HG02759 (cell line): ENCODE measurements at regions not wholly inside any gene's neighbourhood (a gene's known extent, or its start where the extent isn't known, plus 50 kb on each side); places are given as distances from the start of the nearest gene placed in this dataset.
"Not testable (repeated sequence)": the region's sequence is repeated elsewhere in the genome, so short reads cannot be mapped to it uniquely, and the experiment has no call there.

Experiments
- ATAC-seq: cut with Tn5 transposase; IDR thresholded peaks from one replicate; pipeline ENCODE4 v1.9.1; 2021; ENCODE audit warnings: mild to moderate bottlenecking, moderate library complexity; ENCODE audit not compliant: unreplicated experiment

DNA sequence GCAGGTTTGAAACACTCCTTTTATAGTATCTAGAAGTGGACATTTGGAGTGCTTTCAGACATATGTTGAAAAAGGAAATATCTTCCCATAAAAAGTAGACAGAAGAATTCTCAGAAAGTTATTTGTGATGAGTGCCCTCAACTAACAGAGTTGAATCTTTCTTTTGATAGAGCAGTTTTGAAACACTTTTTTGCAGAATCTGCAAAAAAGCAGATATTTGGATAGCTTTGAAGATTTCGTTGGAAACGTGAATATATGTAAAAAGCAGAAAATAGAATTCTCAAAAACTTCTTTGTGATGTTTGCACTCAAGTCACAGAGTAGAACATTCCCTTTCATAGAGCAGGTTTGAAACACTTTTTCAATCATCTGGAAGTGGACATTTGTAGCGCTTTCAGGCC is 676.4 kb upstream of the ZNF337 start:
- ATAC-seq: not testable (repeated sequence)

GRCh38 chr20:26354511-26354910 is 657.9 kb upstream of the ZNF337 start:
- ATAC-seq: no peak

DNA sequence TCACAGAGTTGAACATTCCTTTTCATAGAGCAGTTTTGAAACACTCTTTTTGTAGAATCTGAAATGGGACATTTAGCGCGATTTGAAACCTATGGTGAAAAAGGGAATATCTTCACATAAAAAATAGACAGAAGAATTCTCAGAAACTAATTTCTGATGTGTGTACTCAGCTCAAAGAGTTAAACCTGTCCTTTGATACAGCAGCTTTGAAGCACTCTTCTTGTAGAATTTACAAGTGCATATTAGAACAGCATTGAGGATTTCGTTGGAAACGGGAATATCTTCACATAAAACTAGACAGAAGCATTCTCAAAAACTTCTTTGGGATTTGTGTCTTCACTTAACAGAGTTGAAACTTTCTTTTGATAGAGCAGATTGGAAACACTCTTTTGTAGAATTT is 650.7 kb upstream of the ZNF337 start:
- ATAC-seq: no peak

- not testable (repeated sequence) for ATAC-seq
Measured at GRCh38 chr20:26340460-26341065, 643.9 kb upstream of the ZNF337 start.

GRCh38 chr20:26324177-26324576 is 627.5 kb upstream of the ZNF337 start:
- ATAC-seq: no peak

GRCh38 chr20:26315054-26315453 is 618.4 kb upstream of the ZNF337 start:
- no peak for ATAC-seq

DNA sequence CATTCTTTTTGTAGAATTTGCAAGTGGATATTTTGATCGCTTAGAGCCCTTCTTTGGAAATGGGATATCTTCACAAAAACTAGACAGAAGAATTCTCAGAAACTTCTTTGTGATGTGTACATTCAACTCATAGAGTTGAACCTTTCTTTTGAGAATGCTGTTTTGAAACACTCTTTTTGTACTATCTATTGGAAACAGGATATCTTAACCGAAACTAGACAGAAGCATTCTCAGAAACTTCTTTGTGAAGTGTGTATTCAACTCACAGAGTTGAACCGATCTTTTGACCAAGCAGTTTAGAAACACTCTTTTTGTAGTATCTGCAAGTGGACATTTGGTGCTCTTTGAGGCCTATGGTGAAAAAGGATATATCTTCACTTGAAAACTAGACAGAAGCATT is 613.1 kb upstream of the ZNF337 start:
- not testable (repeated sequence) for ATAC-seq

DNA sequence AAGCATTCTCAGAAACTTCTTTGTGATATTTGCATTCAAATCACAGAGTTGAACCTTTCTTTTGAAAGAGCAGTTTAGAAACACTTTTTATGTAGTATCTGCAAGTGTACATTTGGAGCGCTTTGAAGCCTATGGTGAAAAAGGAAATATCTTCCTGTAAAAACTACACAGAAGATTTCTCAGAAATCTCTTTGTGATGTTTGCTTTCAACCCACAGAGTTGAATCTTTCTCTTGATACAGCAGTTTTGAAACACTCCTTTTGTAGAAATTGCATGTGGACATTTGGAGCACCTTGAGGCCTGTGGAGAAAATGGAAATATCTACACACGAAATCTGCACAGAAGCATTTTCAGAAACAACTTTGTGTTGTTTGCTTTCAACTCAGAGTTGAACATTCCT is 612.3 kb upstream of the ZNF337 start:
- ATAC-seq: no peak

DNA sequence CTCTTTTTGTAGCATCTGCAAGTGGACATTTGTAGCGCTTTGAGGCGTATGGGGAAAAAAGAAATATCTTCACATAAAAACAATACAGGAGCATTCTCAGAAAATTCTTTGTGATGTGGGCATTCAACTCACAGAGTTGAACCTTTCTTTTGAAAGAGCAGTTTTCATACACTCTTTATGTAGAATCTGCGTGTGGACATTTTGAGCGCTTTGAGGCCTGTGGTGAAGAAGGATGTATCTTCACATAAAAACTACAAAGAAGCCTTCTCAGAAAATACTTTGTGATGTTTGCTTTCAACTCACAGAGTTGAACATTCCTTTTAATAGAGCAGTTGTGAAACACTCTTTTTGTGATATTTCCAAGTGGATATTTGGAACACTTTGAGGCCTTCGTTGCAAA is 598.4 kb upstream of the ZNF337 start:
- no peak for ATAC-seq

GRCh38 chr20:26288379-26289061 is 591.9 kb upstream of the ZNF337 start:
- not testable (repeated sequence) for ATAC-seq

DNA sequence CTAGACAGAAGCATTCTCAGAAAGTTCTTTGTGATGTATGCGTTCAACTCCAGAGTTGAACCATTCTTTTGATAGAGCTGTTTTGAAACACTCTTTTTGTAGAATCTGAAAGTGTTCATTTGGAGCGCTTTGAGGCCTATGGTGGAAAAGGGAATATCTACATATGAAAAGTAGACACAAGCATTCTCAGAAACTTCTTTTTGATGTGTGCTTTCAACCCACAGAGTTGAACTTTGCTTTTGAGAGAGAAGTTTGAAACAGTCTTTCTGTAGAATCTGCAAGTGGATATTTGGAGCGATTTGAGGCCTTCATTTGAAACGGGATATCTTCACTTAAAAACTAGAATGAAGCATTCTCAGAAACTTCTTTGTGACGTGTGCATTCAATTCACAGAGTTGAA is 582.6 kb upstream of the ZNF337 start:
- no peak for ATAC-seq

- no peak for ATAC-seq
Measured at GRCh38 chr20:26277339-26277738, 580.7 kb upstream of the ZNF337 start.

DNA sequence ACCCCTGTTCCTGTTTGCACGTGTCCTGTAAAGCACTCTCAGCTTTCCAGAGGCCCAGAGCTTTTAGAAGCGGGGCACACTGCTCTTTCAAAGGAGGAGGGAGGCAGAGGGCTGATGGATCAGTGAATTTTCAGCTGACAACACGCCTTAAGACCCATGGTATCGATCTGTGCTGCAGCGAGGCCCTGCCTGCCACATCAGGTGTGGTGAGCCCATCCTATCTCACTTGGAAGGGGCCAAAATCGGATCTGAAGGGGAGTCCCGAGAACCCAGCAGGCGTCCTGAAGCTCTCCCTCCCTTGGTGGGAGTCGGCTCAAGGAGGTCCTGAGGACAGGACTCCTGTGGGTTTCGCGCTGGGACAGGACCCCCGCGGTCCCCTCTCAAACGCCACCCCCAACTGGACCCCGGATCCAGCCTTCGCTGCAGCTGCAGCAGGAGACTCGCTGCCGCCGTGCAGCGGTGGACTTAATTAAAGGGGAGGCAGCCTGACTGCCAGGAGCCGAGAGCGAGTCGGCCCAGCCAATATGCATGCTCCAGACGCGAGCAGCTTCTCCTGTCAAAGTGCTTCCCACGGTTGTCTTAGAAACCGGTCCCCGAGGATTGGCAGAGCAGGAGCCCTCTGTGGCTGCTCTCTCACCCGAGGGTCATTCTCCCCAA is 580.0 kb upstream of the ZNF337 start:
- ATAC-seq: no peak

DNA sequence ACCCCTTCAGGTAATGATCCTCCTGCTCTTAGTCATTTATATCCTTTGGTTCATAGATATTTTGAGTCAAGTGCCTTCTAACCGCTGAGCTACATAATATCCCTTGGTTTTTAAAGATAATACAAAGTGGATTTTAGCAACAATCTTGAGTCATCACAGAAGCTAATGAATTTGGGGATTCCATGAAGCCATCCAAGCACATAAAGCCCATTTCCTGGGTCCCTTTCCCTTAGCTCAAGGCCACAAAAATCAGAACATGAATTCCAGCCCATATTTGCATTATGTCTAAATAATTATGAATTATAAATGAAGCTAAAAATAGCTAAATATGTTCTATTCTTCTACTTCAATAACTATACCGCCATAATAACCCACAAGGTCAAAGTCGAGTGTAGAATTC is 572.1 kb upstream of the ZNF337 start:
- ATAC-seq: not testable (repeated sequence)

DNA sequence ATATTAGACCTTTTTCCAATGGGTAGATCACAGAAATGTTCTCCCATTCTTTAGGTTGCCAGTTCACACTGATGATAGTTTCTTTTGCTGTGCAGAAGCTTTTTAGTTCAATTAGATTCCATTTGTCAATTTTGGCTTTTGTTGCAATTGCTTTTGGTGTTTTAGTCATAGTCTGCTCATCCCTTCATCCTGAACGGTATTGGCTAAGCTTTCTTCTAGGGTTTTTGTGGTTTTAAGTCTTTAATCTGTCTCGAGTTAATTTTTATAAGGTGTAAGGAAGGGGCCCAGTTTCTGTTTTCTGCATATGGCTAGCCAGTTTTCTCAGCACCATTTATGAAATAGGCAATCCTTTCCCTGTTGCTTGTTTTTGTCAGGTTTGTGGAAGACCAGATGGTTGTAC is 564.3 kb upstream of the ZNF337 start:
- not testable (repeated sequence) for ATAC-seq

DNA sequence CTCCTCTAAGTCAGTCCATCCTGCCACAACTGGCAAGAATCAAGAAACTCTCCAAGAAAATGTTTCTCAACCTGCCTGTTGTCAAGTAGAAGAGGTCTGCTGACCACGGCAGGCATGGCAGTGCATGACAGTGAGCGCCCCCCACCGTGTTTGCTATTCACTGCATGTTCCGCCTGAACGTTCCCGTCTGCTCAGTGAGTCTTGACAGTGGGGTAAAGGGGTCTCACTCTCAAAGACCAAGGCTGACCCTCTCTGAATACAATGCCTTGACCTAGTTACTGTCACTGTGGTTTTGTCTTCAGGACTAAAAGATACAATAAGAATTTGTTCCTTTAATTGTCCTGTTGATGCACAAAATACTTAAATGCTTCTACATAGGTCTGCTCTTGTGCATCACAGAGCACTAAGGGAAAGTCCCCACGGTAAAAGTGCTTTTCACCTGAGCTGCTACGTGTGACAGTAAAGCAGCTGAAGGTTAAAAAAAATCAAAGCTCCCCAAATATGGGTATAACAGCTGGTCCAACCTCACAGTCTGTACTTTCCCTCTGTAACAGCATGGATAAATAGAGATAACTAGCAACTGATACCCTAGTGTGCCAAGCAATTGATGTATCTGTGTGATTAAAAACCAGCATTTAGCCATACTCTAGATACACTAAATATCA is 555.8 kb upstream of the ZNF337 start:
- not testable (repeated sequence) for ATAC-seq

DNA sequence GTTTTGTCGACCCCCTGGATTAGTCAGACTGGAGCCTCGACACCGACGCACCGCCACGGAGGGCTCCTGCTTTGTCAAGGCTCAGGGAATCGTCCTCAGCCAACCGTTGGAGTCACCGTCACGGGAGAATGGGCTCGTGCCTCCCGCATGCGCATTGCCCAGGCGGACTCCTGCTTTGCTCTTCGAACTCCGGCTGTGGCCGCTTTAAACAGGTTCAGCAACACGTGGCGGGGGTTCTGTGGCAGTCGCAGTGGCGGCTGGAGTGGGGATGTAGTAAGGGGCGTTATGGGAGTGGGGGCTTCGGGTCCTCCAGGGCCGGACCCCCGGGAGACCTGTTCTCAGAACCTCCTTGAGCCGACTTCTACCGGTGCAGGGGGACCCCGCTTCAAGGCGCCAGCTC is 554.7 kb upstream of the ZNF337 start:
- not testable (repeated sequence) for ATAC-seq

GRCh38 chr20:26250249-26251114 is 553.8 kb upstream of the ZNF337 start:
- ATAC-seq: not testable (repeated sequence)

- no peak for ATAC-seq
Measured at GRCh38 chr20:26243731-26244130, 547.1 kb upstream of the ZNF337 start.

- not testable (repeated sequence) for ATAC-seq
Measured at GRCh38 chr20:26220609-26221008, 524.0 kb upstream of the ZNF337 start.

- ATAC-seq: not testable (repeated sequence)
Measured at GRCh38 chr20:26219546-26219945, 522.9 kb upstream of the ZNF337 start.
